ENCODE measurements at regions not wholly inside any gene's neighbourhood (a gene's known extent, or its start where the extent isn't known, plus 50 kb on each side); places are given as distances from the start of the nearest gene placed in this dataset.

GRCh38 chr2:19552270-19552669 lies 193.8 kb upstream of the OSR1 start:
- no peak for TF ChIP-seq CTCF (IDR thresholded peaks at IDR 0.05)

GRCh38 chr2:19550750-19551149 lies 192.3 kb upstream of the OSR1 start:
- TF ChIP-seq CTCF (IDR thresholded peaks at IDR 0.05) = no peak

- no peak for TF ChIP-seq CTCF (IDR thresholded peaks at IDR 0.05)
These were observed 191.4 kb upstream of the OSR1 start for GRCh38 chr2:19549821-19550220.

GRCh38 chr2:19548116-19548515 lies 189.7 kb upstream of the OSR1 start:
- TF ChIP-seq CTCF (IDR thresholded peaks at IDR 0.05) = no peak

GRCh38 chr2:19547321-19547720 lies 188.9 kb upstream of the OSR1 start:
- TF ChIP-seq CTCF (IDR thresholded peaks at IDR 0.05) = no peak

GRCh38 chr2:19545507-19545906 lies 187.1 kb upstream of the OSR1 start:
- no peak for TF ChIP-seq CTCF (IDR thresholded peaks at IDR 0.05)

- TF ChIP-seq CTCF (IDR thresholded peaks at IDR 0.05) = no peak
These were observed 185.4 kb upstream of the OSR1 start for GRCh38 chr2:19543663-19544383.

All from LNCAP (cell line).